GM23248 (cell line): ENCODE measurements at regions not wholly inside any gene's neighbourhood (a gene's known extent, or its start where the extent isn't known, plus 50 kb on each side); places are given as distances from the start of the nearest gene placed in this dataset.

Experiments
- EZH2 ChIP-seq: fragments of 200-600 bp; sonication (generic); IDR thresholded peaks from 2 replicates; pipeline ENCODE4 v1.6.1; 2018; ENCODE audit warnings: antibody characterized with exemption, mild to moderate bottlenecking; ENCODE audit not compliant: insufficient read depth, poor library complexity, severe bottlenecking
- EZH2phosphoT487 ChIP-seq: fragments of 200-600 bp; sonication (generic); IDR thresholded peaks from 2 replicates; pipeline ENCODE4 v1.6.1; 2018; ENCODE audit warnings: antibody characterized with exemption, moderate library complexity, mild to moderate bottlenecking, low read depth; ENCODE audit not compliant: insufficient read depth

DNA sequence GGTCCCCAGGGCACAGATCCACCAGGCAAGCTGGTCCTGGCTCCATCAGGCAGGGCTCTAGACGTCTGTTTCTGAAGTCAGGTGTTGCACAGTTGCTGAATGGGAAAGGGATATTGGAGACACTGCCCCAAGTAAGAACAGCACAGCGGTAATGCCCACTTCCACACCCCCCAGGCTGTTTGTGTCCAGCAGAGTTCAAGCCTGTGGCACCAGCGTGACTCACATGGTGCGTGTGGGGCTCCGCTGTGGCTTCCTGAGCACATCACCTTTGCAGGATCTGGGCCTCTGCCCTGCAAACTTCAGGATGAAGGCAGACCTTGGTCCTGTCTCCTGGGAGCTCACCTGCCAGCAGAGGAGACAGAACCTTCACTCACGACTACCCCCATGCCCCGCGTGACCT lies 203.3 kb downstream of the TFCP2L1 start:
- TF ChIP-seq EZH2phosphoT487 (no peak), EZH2 (no peak)
